DND-41 (cell line): ENCODE measurements at regions not wholly inside any gene's neighbourhood (a gene's known extent, or its start where the extent isn't known, plus 50 kb on each side); places are given as distances from the start of the nearest gene placed in this dataset.

Experiments
- CTCF ChIP-seq: IDR thresholded peaks from 2 replicates; pipeline ENCODE4 v1.5.1; 2012; ENCODE audit warnings: borderline replicate concordance, low read length, moderate library complexity, mild to moderate bottlenecking; ENCODE audit not compliant: poor library complexity, severe bottlenecking; ENCODE audit errors: extremely low read depth
- EZH2 ChIP-seq: IDR thresholded peaks from 3 replicates; pipeline ENCODE4 v1.6.1; 2012; ENCODE audit warnings: borderline replicate concordance, low read depth, mild to moderate bottlenecking, moderate library complexity, low read length, inconsistent platforms; ENCODE audit not compliant: severe bottlenecking

DNA sequence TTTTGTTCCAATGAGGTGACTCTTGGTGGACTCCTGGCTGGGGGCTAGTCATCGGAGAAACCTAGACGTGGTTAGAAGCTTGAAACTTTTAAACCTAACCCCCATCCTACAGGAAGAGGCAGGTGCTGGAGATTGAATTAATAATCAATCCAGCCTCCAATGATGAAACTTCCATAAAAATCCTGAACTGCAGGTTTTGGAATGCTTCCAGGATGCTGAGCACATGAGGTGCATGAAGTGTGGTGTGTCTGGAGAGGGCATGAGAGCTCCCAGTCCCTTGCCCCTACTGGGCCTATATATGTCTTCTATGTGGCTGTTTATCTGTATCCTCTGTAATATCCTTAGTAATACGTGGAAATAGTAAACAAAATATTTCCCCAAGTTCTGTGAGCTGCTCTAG, 90.7 kb upstream of the PDHA2 start:
- no peak for TF ChIP-seq CTCF
- TF ChIP-seq EZH2, result no peak
